ENCODE measurements at regions not wholly inside any gene's neighbourhood (a gene's known extent, or its start where the extent isn't known, plus 50 kb on each side); places are given as distances from the start of the nearest gene placed in this dataset.

DNA sequence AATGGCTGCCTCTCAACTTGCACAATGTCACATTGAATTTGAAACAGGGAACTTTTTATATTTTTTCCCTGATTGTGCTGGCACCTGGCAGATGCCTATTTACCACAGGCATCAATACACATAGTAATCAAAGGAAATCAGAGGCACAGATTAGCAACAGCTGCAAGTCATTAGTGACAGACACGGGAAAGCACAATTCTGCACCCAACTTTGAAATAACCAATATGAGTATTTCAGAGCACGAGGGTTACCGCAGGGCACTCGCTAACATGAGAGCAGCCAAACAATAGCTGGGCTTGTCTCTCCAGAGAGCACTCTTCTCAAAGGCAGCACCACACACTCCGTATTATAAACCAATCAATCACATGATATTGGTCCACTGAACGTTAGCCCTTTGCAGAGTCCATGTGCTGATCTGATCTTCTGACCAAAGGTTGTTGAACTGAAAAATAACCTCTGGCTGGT, 149.5 kb downstream of the RNF144B start:
- FAIRE-seq, result no peak
- Histone ChIP-seq H3K4me2 (ENCODE audit: control insufficient read depth, insufficient read depth) (no peak overlapping the region), H3K9ac (ENCODE audit: control insufficient read depth, insufficient read depth, low read length) (no peak overlapping the region), H3K36me3 (ENCODE audit: control insufficient read depth in 2 of 2, insufficient read depth in 2 of 2, low read length in 1 of 2) (no peaks in the 10 kb centered on the region), H2AFZ (ENCODE audit: control insufficient read depth, low read depth, low read length) (no peak overlapping the region), H4K20me1 (ENCODE audit: control insufficient read depth, insufficient read depth) (no peaks in the 10 kb centered on the region), H3K79me2 (ENCODE audit: control insufficient read depth, insufficient read depth, low read length) (no peaks in the 10 kb centered on the region), H3K4me3 (no peak overlapping the region), H3K9me3 (replicated peaks; ENCODE audit: control insufficient read depth, insufficient read depth, low read length) (no peaks in the 10 kb centered on the region), H3K27me3 (replicated peaks in 1 of 2; ENCODE audit: control insufficient read depth in 2 of 2, insufficient read depth in 2 of 2, low read length in 1 of 2) (no peaks in the 10 kb centered on the region; a peak in 1 of 4 replicates), H3K4me1 (ENCODE audit: control insufficient read depth, insufficient read depth, low read length) (no peaks in the 10 kb centered on the region), H3K27ac (ENCODE audit: control insufficient read depth, insufficient read depth) (no peak overlapping the region)
- ChIA-PET POLR2A (no interaction called here), RAD21 (ENCODE audit: unreplicated experiment) (interaction anchor here (0.5 kb wide), 1 partner anchor 55 kb away, joined by 3 read pairs; no protein-coding TSS in a partner anchor), SMC1A (ENCODE audit: uncharacterized antibody, unreplicated experiment) (interaction anchor here (0.7 to 0.9 kb wide), 2 partner anchors 13 to 27 kb away, joined by 3 read pairs; no protein-coding TSS in a partner anchor), CTCF (no interaction called here)
- 43% methylated on average over 6 of the region's 6 CpGs for WGBS (ENCODE audit: insufficient coverage, insufficient replicate concordance, low lambda C conversion rate, missing lambda C conversion rate)
- intact Hi-C loops (cut with micrococcal nuclease; ENCODE audit: unreplicated experiment), result no loop called here
- BruUV-seq (replicated peaks), result no TSS peak
- in situ Hi-C loops (cut with MboI), result no loop called here
- DNase-seq (ENCODE audit: low read depth, low spot score), result no peak
- TF ChIP-seq GABPA (IDR thresholded peaks at IDR 0.05; ENCODE audit: low read depth) (no peak), YY1 (IDR thresholded peaks at IDR 0.05; ENCODE audit: low read depth, low read length) (no peak)
- TF ChIP-seq, protein P1, sequence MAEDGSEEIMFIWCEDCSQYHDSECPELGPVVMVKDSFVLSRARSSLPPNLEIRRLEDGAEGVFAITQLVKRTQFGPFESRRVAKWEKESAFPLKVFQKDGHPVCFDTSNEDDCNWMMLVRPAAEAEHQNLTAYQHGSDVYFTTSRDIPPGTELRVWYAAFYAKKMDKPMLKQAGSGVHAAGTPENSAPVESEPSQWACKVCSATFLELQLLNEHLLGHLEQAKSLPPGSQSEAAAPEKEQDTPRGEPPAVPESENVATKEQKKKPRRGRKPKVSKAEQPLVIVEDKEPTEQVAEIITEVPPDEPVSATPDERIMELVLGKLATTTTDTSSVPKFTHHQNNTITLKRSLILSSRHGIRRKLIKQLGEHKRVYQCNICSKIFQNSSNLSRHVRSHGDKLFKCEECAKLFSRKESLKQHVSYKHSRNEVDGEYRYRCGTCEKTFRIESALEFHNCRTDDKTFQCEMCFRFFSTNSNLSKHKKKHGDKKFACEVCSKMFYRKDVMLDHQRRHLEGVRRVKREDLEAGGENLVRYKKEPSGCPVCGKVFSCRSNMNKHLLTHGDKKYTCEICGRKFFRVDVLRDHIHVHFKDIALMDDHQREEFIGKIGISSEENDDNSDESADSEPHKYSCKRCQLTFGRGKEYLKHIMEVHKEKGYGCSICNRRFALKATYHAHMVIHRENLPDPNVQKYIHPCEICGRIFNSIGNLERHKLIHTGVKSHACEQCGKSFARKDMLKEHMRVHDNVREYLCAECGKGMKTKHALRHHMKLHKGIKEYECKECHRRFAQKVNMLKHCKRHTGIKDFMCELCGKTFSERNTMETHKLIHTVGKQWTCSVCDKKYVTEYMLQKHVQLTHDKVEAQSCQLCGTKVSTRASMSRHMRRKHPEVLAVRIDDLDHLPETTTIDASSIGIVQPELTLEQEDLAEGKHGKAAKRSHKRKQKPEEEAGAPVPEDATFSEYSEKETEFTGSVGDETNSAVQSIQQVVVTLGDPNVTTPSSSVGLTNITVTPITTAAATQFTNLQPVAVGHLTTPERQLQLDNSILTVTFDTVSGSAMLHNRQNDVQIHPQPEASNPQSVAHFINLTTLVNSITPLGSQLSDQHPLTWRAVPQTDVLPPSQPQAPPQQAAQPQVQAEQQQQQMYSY (CRISPR knock-in tag; IDR thresholded peaks at IDR 0.05), result no peak
- peak; percentile 21; the same call in 1 of the 3 replicates for ATAC-seq

DNA sequence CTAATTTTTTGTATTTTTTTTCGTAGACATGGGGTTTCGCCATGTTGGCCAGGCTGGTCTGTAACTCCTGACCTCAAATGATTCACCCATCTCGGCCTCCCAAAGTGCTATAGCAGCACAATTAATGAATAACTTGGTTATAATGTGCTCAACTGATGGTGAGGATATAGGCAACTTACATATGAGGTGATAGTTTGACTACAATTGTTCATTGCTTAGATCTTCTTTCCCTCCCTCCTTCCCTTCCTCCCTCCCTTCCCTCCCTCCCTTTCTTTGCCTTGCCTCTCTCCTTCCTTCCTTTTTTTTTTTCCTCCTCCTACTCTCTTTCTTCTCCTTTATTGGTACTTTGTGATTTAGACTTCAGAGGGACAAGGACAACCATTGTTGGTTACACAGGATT, 151.2 kb downstream of the RNF144B start:
- no peak for TF ChIP-seq ZNF207 (IDR thresholded peaks at IDR 0.05; ENCODE audit: borderline replicate concordance)
- TF ChIP-seq SIX5 (IDR thresholded peaks at IDR 0.05; ENCODE audit: low read depth, low read length, severe bottlenecking), result no peak
- intact Hi-C loops (cut with micrococcal nuclease; ENCODE audit: unreplicated experiment), result no loop called here
- H3K4me3 ChIP-seq, result no peak overlapping the region
- no peaks in the 10 kb centered on the region for H4K20me1 ChIP-seq (ENCODE audit: control insufficient read depth, insufficient read depth)
- ChIA-PET POLR2A (no interaction called here), RAD21 (ENCODE audit: unreplicated experiment) (no interaction called here), SMC1A (ENCODE audit: uncharacterized antibody, unreplicated experiment) (interaction anchor here (0.6 to 1.1 kb wide), 2 partner anchors 10 to 92 kb away, joined by 3 read pairs; no protein-coding TSS in a partner anchor), CTCF (no interaction called here)
- H2AFZ ChIP-seq (ENCODE audit: control insufficient read depth, low read depth, low read length), result no peak overlapping the region
- H3K27ac ChIP-seq (ENCODE audit: control insufficient read depth, insufficient read depth), result no peak overlapping the region
- no peaks in the 10 kb centered on the region; a peak in 2 of 4 replicates for H3K27me3 ChIP-seq (replicated peaks in 1 of 2; ENCODE audit: control insufficient read depth in 2 of 2, insufficient read depth in 2 of 2, low read length in 1 of 2)
- WGBS (ENCODE audit: insufficient coverage, insufficient replicate concordance, low lambda C conversion rate, missing lambda C conversion rate), result 8% methylated on average over 3 of the region's 3 CpGs
- in situ Hi-C loops (cut with MboI), result no loop called here
- no peaks in the 10 kb centered on the region for H3K79me2 ChIP-seq (ENCODE audit: control insufficient read depth, insufficient read depth, low read length)
- FAIRE-seq (no peak), ATAC-seq (no peak), DNase-seq (ENCODE audit: low read depth, low spot score) (no peak)
- H3K4me2 ChIP-seq (ENCODE audit: control insufficient read depth, insufficient read depth), result no peak overlapping the region
- H3K9me3 ChIP-seq (replicated peaks; ENCODE audit: control insufficient read depth, insufficient read depth, low read length), result no peaks in the 10 kb centered on the region
- H3K36me3 ChIP-seq (ENCODE audit: control insufficient read depth in 2 of 2, insufficient read depth in 2 of 2, low read length in 1 of 2), result no peaks in the 10 kb centered on the region
- no peak overlapping the region for H3K9ac ChIP-seq (ENCODE audit: control insufficient read depth, insufficient read depth, low read length)
- no peaks in the 10 kb centered on the region for H3K4me1 ChIP-seq (ENCODE audit: control insufficient read depth, insufficient read depth, low read length)
- BruUV-seq (replicated peaks), result no TSS peak

Measured in GM12878 (cell line).